Smooth muscle cell (in vitro differentiated cells): ENCODE measurements at regions not wholly inside any gene's neighbourhood (a gene's known extent, or its start where the extent isn't known, plus 50 kb on each side); places are given as distances from the start of the nearest gene placed in this dataset.

ENCODE experiments used
- DNase-seq: peaks from one replicate; lab custom pipeline; 2025; ENCODE audit not compliant: unreplicated experiment; lab: John Stamatoyannopoulos, UW
- H2AFZ ChIP-seq: fragments of 200-600 bp; sonication (generic); 2 replicates; pipeline ENCODE4 v1.6.0; 2016; ENCODE audit warnings: antibody characterized with exemption, low read depth, mild to moderate bottlenecking
- H3F3A ChIP-seq: fragments of 200-600 bp; sonication (generic); 2 replicates; pipeline ENCODE4 v1.6.0; 2017; ENCODE audit warnings: antibody characterized with exemption, low read depth
- H3K27ac ChIP-seq: fragments of 200-600 bp; sonication (generic); 2 replicates; pipeline ENCODE4 v1.5.1; 2016; ENCODE audit warnings: low read depth, mild to moderate bottlenecking
- H3K27me3 ChIP-seq: fragments of 200-600 bp; sonication (generic); 2 replicates; pipeline ENCODE4 v1.6.1; 2016; ENCODE audit warnings: low read depth, mild to moderate bottlenecking
- H3K36me3 ChIP-seq: fragments of 200-600 bp; sonication (generic); 2 replicates; pipeline ENCODE4 v1.5.1; 2016; ENCODE audit warnings: low read depth
- H3K4me1 ChIP-seq: fragments of 200-600 bp; sonication (generic); 2 replicates; pipeline ENCODE4 v1.5.1; 2016; ENCODE audit warnings: low read depth
- H3K4me2 ChIP-seq: fragments of 200-600 bp; sonication (generic); 2 replicates; pipeline ENCODE4 v1.6.0; 2016; ENCODE audit warnings: mild to moderate bottlenecking
- H3K4me3 ChIP-seq: fragments of 200-600 bp; sonication (generic); 2 replicates; pipeline ENCODE4 v1.5.1; 2016; ENCODE audit warnings: mild to moderate bottlenecking
- H3K79me2 ChIP-seq: fragments of 200-600 bp; sonication (generic); 2 replicates; pipeline ENCODE4 v1.6.0; 2016; ENCODE audit warnings: low read depth, mild to moderate bottlenecking
- H3K9ac ChIP-seq: fragments of 200-600 bp; sonication (generic); 2 replicates; pipeline ENCODE4 v1.6.0; 2016; ENCODE audit warnings: low read depth
- H3K9me3 ChIP-seq: fragments of 200-600 bp; sonication (generic); replicated peaks from 2 replicates; pipeline ENCODE4 v1.5.1; 2016; ENCODE audit warnings: low read depth
- H4K20me1 ChIP-seq: fragments of 200-600 bp; sonication (generic); 2 replicates; pipeline ENCODE4 v1.6.0; 2016; ENCODE audit warnings: low read depth
- CTCF ChIP-seq: fragments of 200-600 bp; sonication (generic); IDR thresholded peaks from 2 replicates; pipeline ENCODE4 v1.5.1; 2017; ENCODE audit warnings: borderline replicate concordance, mild to moderate bottlenecking, antibody characterized with exemption; ENCODE audit not compliant: insufficient read depth, poor library complexity, severe bottlenecking
- WGBS: methylation state at CpG from one replicate; pipeline ENCODE4 v1.1.7; 2016; ENCODE audit warnings: low lambda C conversion rate; 5-methylcytosine and 5-hydroxymethylcytosine counted together

- no peaks in the 10 kb centered on the region for H3K36me3 ChIP-seq
- 93% methylated on average over 6 of the region's 6 CpGs for WGBS
- no peaks in the 10 kb centered on the region for H4K20me1 ChIP-seq
- no peak overlapping the region for H2AFZ ChIP-seq
- peaks cover 15% of the 10 kb centered on the region for H3K9me3 ChIP-seq
- H3K79me2 ChIP-seq, result no peaks in the 10 kb centered on the region
- no peaks in the 10 kb centered on the region for H3K4me1 ChIP-seq
- no peak overlapping the region for H3K4me3 ChIP-seq
- H3K4me2 ChIP-seq, result no peak overlapping the region
- H3K9ac ChIP-seq, result no peak overlapping the region
- DNase-seq, result no peak
- no peaks in the 10 kb centered on the region for H3K27me3 ChIP-seq
- H3F3A ChIP-seq, result no peaks in the 10 kb centered on the region
- no peak overlapping the region for H3K27ac ChIP-seq
- TF ChIP-seq CTCF, result no peak
These were observed 91.3 kb downstream of the MYEOV start for GRCh38 chr11:69385144-69385820.

GRCh38 chr11:69385832-69386427, 92.0 kb downstream of the MYEOV start:
- no peaks in the 10 kb centered on the region for H3K79me2 ChIP-seq
- no peaks in the 10 kb centered on the region for H3F3A ChIP-seq
- no peak for TF ChIP-seq CTCF
- no peak overlapping the region for H3K27ac ChIP-seq
- peaks cover 15% of the 10 kb centered on the region for H3K9me3 ChIP-seq
- no peak overlapping the region for H3K4me3 ChIP-seq
- 93% methylated on average over 14 of the region's 14 CpGs for WGBS
- H3K27me3 ChIP-seq, result no peaks in the 10 kb centered on the region
- no peaks in the 10 kb centered on the region for H3K4me1 ChIP-seq
- no peaks in the 10 kb centered on the region for H3K36me3 ChIP-seq
- H3K9ac ChIP-seq, result no peak overlapping the region
- no peak for DNase-seq
- no peaks in the 10 kb centered on the region for H4K20me1 ChIP-seq
- H3K4me2 ChIP-seq, result no peak overlapping the region
- H2AFZ ChIP-seq, result no peak overlapping the region

GRCh38 chr11:69386594-69387408, 92.8 kb downstream of the MYEOV start:
- Histone ChIP-seq H3F3A (no peaks in the 10 kb centered on the region), H3K4me2 (no peak overlapping the region), H3K79me2 (no peaks in the 10 kb centered on the region), H3K36me3 (no peaks in the 10 kb centered on the region), H3K4me1 (no peaks in the 10 kb centered on the region), H3K9me3 (peaks cover 15% of the 10 kb centered on the region), H2AFZ (no peak overlapping the region), H3K9ac (no peak overlapping the region), H3K4me3 (no peak overlapping the region), H3K27me3 (no peaks in the 10 kb centered on the region), H3K27ac (no peak overlapping the region), H4K20me1 (no peaks in the 10 kb centered on the region)
- DNase-seq, result no peak
- WGBS, result 93% methylated on average over 8 of the region's 8 CpGs
- TF ChIP-seq CTCF, result no peak
